ENCODE measurements at regions not wholly inside any gene's neighbourhood (a gene's known extent, or its start where the extent isn't known, plus 50 kb on each side); places are given as distances from the start of the nearest gene placed in this dataset.

DNA sequence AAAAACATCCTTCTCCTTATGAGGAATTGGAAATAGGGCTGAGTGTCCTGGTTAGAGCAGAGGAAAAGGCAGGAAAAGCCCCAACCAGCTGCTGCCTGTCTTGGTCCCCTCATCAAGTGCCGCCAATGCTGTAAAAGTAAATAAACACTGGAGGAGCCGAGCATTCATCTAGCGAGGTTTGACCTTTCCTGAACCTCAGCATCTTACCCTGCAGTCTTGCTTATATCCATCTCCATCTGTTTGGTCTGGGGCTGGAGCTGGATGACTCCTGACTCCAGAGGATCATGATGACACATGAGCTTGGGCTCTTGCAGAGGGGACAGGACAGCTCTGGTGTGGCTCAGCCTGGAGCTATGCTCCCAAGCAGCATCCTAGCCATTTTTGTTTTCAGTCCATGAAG, 501.1 kb downstream of the TNS3 start:
- TF ChIP-seq, protein P1, sequence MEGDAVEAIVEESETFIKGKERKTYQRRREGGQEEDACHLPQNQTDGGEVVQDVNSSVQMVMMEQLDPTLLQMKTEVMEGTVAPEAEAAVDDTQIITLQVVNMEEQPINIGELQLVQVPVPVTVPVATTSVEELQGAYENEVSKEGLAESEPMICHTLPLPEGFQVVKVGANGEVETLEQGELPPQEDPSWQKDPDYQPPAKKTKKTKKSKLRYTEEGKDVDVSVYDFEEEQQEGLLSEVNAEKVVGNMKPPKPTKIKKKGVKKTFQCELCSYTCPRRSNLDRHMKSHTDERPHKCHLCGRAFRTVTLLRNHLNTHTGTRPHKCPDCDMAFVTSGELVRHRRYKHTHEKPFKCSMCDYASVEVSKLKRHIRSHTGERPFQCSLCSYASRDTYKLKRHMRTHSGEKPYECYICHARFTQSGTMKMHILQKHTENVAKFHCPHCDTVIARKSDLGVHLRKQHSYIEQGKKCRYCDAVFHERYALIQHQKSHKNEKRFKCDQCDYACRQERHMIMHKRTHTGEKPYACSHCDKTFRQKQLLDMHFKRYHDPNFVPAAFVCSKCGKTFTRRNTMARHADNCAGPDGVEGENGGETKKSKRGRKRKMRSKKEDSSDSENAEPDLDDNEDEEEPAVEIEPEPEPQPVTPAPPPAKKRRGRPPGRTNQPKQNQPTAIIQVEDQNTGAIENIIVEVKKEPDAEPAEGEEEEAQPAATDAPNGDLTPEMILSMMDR (IDR thresholded peaks at IDR 0.05 in 4 of 5, conservative IDR thresholded peaks at IDR 0.05 in 1 of 5) = no peak
- no peak for TF ChIP-seq POLR2A (IDR thresholded peaks at IDR 0.05)
